Stomach (tissue), 4 donors: ENCODE measurements at regions not wholly inside any gene's neighbourhood (a gene's known extent, or its start where the extent isn't known, plus 50 kb on each side); places are given as distances from the start of the nearest gene placed in this dataset.

Experiments used
- EP300 ChIP-seq: sonication (generic); formaldehyde crosslinking; IDR thresholded peaks from one replicate; pipeline ENCODE4 v1.6.1; 2017; ENCODE audit warnings: antibody characterized with exemption
- POLR2A ChIP-seq, 4 donors: fragments of 450-650 bp; IDR thresholded peaks; one replicate each; pipeline ENCODE4 v1.6.1; 2016; ENCODE audit warnings: antibody characterized with exemption in 4 of 4, control low read depth in 2 of 4, mild to moderate bottlenecking in 1 of 4, moderate library complexity in 1 of 4
- TF ChIP-seq, protein P1 (sequence below), 7 experiments: fragments of 450-650 bp in 4 of 7; fragments of 200-600 bp in 3 of 7; sonication (generic) in 3 of 7; IDR thresholded peaks; one replicate each; pipeline ENCODE4 v1.5.1; 2016 to 2019; ENCODE audit warnings: antibody characterized with exemption in 7 of 7, control low read depth in 2 of 7, mild to moderate bottlenecking in 1 of 7

DNA sequence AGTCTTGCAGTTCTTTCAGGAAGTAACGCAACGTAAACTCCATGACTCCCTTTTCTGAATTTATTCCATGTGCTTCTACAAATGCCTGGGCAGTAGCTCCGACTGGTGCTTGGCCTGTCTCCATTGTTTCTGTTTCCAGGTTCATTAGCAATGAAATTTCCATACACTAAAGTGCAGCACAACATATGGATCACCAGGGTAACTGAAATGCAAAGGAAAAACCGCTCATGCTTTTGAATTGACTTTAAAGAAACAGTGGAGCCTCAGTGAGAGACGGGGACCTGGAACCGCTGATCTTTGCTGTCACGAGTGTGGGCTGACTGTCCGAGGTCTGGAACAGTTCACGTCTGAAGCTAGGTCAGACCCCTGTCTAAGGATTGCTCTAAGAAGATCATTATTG lies 126.5 kb upstream of the IGFBP3 start:
- TF ChIP-seq, protein P1, sequence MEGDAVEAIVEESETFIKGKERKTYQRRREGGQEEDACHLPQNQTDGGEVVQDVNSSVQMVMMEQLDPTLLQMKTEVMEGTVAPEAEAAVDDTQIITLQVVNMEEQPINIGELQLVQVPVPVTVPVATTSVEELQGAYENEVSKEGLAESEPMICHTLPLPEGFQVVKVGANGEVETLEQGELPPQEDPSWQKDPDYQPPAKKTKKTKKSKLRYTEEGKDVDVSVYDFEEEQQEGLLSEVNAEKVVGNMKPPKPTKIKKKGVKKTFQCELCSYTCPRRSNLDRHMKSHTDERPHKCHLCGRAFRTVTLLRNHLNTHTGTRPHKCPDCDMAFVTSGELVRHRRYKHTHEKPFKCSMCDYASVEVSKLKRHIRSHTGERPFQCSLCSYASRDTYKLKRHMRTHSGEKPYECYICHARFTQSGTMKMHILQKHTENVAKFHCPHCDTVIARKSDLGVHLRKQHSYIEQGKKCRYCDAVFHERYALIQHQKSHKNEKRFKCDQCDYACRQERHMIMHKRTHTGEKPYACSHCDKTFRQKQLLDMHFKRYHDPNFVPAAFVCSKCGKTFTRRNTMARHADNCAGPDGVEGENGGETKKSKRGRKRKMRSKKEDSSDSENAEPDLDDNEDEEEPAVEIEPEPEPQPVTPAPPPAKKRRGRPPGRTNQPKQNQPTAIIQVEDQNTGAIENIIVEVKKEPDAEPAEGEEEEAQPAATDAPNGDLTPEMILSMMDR (IDR thresholded peaks at IDR 0.05), result no peak
- no peak for TF ChIP-seq EP300
- TF ChIP-seq POLR2A (IDR thresholded peaks at IDR 0.05), result no peak
